HG03469 (cell line): ENCODE measurements at regions not wholly inside any gene's neighbourhood (a gene's known extent, or its start where the extent isn't known, plus 50 kb on each side); places are given as distances from the start of the nearest gene placed in this dataset.
"Not testable (repeated sequence)": the region's sequence is repeated elsewhere in the genome, so short reads cannot be mapped to it uniquely, and the experiment has no call there.

Source experiments
- ATAC-seq: cut with Tn5 transposase; IDR thresholded peaks from one replicate; pipeline ENCODE4 v1.9.1; 2021; ENCODE audit warnings: mild to moderate bottlenecking, moderate library complexity, moderate number of reproducible peaks; ENCODE audit not compliant: unreplicated experiment

DNA sequence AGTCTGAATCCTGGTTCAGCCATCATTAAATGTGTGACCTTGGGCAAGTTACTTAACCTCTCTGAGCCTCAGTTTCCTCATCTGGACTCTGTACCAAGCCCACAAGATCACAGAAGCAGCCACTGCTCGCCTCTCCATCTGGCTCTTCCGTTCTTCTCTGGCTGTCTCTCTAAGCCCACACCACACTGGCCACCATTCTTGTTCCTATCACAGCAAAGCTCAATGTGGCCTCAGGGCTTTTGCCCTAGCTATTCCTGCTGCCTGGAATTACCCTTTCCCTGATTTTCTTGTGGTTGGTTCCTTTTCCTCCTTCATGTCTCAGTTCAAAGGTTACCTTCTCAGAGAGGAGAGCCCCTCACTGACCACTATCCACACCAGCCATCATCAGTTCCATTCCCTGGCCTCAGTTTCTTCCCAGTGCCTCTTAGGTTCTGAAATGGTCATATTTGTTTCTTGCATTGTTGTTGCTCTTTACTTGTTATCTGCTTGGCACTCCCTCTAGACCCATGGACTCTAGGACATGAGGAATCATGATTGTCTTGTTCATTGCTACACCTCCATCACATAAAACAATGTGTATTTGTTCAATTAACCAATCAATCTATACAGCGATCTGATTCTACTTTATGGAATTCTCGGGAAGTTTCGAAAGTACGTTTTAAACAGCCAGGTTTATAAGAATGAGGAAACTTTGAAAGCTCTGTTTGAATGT lies 56.5 kb upstream of the PTPN1 start:
- ATAC-seq, result no peak

- ATAC-seq, result not testable (repeated sequence)
Measured at GRCh38 chr20:50455245-50455644, 54.9 kb upstream of the PTPN1 start.

DNA sequence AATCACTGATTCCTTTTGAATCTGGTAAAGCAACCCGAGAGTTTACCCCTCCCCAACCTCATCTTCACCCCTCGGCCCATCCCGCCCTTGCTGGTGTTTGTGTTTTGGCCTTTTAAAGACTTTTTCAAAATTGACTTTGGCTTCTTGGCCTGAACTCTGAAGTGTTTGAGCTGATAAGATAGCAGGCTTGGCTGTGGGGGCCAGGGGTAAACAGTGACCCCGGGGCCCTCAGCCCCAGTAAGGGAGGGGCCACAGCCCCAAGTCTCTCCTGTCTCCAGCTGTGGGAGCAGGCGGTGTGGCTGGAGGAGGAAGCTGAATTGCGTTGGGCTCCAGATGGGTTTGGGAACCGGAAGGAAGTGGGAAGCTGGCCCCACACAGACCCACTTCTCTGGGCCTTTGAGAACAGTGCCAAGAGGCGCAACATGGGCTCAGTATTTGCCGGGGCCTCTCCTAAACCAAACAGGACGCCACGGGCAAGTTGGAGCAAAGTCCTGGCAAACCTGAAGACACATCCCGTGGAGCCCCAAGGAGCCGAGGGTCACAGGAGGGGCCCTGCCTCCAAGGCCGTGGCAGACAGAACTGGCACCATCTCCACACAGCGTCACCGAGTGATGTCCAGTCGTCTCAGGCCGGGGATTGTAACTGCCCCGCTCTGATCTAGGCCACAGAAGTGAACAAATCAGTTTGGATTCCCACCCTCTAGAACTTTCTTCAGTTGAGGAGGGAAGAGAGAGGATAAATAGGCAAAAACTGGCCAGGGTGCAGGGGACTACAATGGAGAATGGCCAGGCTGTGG lies 54.3 kb upstream of the PTPN1 start:
- ATAC-seq, result no peak

- ATAC-seq, result no peak
Measured at GRCh38 chr20:50456452-50457324, 53.5 kb upstream of the PTPN1 start.

- no peak for ATAC-seq
Measured at GRCh38 chr20:50459124-50459918, 50.9 kb upstream of the PTPN1 start.

DNA sequence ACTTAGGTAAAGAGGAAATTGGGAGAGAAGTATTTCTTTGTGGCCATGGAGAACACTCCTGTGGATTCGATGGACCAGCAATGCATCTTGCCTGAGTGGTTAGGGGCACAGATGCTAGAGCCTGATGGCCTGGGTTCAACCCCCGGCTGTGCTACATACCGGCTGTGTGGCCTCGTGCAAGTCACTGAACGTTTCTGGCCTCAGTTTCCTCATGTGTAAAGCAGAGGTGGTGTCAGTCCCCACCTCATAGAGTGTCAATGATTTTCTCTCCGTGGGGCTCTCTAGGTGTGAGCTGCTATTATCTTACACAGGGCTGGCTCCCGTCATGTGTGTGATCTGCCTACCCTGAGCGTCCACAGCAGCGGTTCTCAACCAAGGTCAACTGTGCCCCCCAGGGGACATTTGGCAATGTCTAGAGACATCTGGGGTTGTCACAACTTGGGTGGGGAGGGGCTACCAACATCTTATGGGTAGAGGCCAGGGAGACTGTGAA lies 50.0 kb upstream of the PTPN1 start:
- ATAC-seq, result no peak
